Activated CD4-positive, alpha-beta T cell treated with anti-CD3 and anti-CD28 coated beads for 4 hours (primary cell): ENCODE measurements at regions not wholly inside any gene's neighbourhood (a gene's known extent, or its start where the extent isn't known, plus 50 kb on each side); places are given as distances from the start of the nearest gene placed in this dataset.

Source experiments
- DNase-seq, 2 donors: peaks; one replicate each; pipeline ENCODE4 v3.0.0-alpha.2; 2020

- no peak for DNase-seq
Observed at GRCh38 chr15:69996321-69997160, 101.2 kb downstream of the TLE3 start.

GRCh38 chr15:69997161-69997485 lies 100.6 kb downstream of the TLE3 start:
- no peak for DNase-seq
